A673 (cell line): ENCODE measurements at regions not wholly inside any gene's neighbourhood (a gene's known extent, or its start where the extent isn't known, plus 50 kb on each side); places are given as distances from the start of the nearest gene placed in this dataset.

Experiments used
- CTCF ChIP-seq: fragments of 300-800, 200-600 bp; sonication (generic); conservative IDR thresholded peaks from 2 replicates; pipeline ENCODE4 v1.5.1; 2017; ENCODE audit warnings: low read depth, mild to moderate bottlenecking, antibody characterized with exemption, low read length, moderate library complexity, mixed read lengths
- EZH2 ChIP-seq: fragments of 200-600 bp; sonication (generic); IDR thresholded peaks from 2 replicates; pipeline ENCODE4 v1.6.1; 2017; ENCODE audit warnings: borderline replicate concordance, low read depth, mild to moderate bottlenecking, mixed read lengths, antibody characterized with exemption, low read length; ENCODE audit not compliant: poor library complexity, severe bottlenecking

GRCh38 chr7:17234398-17235031 is 63.9 kb upstream of the AHR start:
- no peak for TF ChIP-seq EZH2
- no peak for TF ChIP-seq CTCF
